ENCODE measurements at regions not wholly inside any gene's neighbourhood (a gene's known extent, or its start where the extent isn't known, plus 50 kb on each side); places are given as distances from the start of the nearest gene placed in this dataset.

DNA sequence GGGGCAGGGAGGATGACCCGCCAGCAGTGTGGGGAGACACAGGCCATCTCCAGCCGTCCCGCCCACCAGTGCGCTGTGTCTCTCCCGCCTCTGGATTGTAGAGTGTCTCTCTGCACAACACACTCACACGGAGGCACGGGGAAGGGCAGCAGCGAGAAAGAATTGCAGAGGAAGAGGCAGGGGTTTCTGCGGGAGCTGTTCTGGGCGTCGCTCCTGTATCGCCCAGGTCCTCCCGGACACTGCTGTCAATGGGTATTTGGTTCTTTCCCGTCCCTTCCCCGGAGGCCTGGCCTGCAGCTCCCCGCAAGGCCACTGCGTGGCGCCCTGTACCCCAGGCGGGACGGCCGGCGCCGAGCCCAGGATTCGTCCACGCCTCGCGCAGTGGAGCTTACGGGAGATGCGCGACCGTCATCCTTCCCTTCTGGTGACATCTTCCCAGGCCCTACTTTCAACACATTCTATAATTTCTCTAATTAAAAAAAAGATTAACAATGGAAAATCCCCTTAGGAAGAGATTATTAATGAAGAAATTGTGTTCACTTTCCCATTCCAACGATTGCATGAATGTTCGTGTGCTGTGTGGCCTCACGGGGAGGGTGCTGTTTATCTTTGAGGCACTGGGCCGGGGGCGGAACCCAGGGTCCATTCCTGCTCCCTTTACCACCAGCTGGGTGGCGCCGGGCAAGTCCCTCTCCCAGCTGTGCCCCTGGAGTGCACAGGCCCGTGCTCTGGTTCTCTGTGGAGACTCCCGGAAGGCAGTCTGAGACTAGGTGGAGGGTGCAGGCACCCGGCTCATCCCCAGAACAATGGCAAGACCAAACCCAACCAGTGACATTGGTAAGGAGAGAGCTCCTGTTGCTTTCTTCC is 95.7 kb downstream of the CPZ start:
- no peak overlapping the region for H3K27ac ChIP-seq
- POLR2A ChIA-PET (ENCODE audit: low non-redundant PET), result no interaction called here
- peak; percentile 9 for DNase-seq (ENCODE audit: low spot score)
- CTCF ChIA-PET, result interaction anchor here (0.6 to 1.1 kb wide), 2 partner anchors 230 to 1138 kb away, joined by 3 to 8 read pairs; no protein-coding TSS in a partner anchor
- TF ChIP-seq CTCF (conservative IDR thresholded peaks at IDR 0.05; ENCODE audit: low read depth), result 0 out of 2 replicates have a peak, but pooled peaks have one; percentile 10

DNA sequence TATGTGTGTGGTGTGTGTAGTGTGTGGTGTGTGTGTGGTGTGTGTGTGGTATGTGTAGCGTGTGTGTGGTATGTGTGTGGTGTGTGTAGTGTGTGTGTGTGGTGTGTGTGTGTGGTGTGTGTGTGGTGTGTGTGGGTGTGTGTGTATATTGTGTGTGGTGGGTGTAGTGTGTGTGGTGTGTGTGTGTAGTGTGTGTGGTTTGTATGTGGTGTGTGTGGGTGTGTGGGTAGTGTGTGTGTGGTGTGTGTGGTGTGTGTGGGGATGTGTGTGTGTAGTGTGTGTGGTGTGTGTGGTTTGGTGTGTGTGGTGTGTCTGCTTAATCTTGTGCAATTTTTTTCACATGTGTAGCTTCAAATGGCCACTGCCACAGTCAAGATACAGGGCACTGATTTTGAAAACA is 94.5 kb downstream of the CPZ start:
- POLR2A ChIA-PET (ENCODE audit: low non-redundant PET), result no interaction called here
- no peak for TF ChIP-seq CTCF (conservative IDR thresholded peaks at IDR 0.05; ENCODE audit: low read depth)
- CTCF ChIA-PET, result no interaction called here
- no peak overlapping the region for H3K27ac ChIP-seq
- DNase-seq (ENCODE audit: low spot score), result no peak

DNA sequence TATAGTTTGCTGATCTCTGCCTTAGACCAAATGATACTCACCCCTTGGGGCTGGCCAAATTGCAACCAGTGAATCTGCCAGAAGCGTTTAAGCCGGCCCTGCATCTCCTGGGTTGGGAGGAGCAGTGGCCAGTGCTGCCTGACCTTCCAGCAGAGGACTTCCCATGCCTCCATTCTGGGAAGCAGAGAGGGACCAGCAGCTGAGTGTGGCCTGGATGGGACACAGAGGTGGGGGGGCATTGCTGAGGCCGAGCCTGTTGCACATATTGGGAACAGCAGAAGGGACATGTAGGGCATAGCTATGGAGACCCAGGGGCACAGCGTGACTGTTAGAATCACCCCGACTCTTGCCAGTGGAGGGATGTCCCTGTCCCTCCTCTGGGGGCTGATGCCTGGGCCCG is 93.3 kb downstream of the CPZ start:
- DNase-seq (ENCODE audit: low spot score), result no peak
- H3K27ac ChIP-seq, result no peak overlapping the region
- CTCF ChIA-PET, result no interaction called here
- no peak for TF ChIP-seq CTCF (conservative IDR thresholded peaks at IDR 0.05; ENCODE audit: low read depth)
- POLR2A ChIA-PET (ENCODE audit: low non-redundant PET), result no interaction called here

GRCh38 chr4:8683462-8683861 is 90.9 kb downstream of the CPZ start:
- no peak overlapping the region for H3K27ac ChIP-seq
- ChIA-PET POLR2A (ENCODE audit: low non-redundant PET) (no interaction called here), CTCF (no interaction called here)
- no peak for DNase-seq (ENCODE audit: low spot score)
- TF ChIP-seq CTCF (conservative IDR thresholded peaks at IDR 0.05; ENCODE audit: low read depth), result no peak

DNA sequence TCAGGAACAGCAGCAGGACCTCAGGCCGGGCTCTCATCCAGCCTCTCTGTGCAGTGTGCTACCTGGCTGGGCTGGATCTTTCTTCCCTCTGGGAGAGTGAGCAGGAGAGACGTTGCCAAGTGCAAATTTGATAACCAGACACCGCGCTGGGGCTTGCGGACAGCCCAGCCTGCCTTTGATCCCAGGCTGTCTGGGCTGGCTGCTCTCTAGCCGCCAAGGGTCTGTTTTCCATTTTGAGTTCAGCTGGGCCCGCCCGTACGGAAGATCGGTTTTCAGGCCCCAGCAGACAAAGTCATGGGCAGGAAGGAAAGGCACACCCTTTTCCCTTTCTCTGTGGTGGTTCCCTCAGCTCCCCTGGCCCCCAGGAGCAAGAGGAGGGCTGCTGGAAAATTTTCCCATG is 90.2 kb downstream of the CPZ start:
- H3K27ac ChIP-seq, result no peak overlapping the region
- DNase-seq (ENCODE audit: low spot score), result no peak
- ChIA-PET POLR2A (ENCODE audit: low non-redundant PET) (no interaction called here), CTCF (no interaction called here)
- TF ChIP-seq CTCF (conservative IDR thresholded peaks at IDR 0.05; ENCODE audit: low read depth), result no peak

DNA sequence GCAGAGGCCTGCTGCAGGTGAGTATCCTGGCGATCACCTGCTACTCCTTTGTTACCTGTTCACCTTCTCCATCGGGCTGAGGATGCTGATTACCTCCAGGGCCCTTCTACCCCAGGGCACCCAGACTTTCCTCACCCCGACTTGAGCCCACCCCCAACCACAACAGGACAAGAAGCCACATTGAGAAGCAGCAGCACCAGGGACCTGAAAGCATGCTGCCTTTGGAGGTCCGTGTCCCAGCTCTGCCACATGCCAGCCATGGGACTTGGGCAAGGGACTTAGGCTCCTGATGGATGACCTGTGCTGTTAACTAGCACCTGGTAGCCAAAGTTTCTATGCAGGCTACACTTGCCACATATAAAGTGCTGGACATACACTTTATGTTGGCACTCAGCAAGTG is 89.7 kb downstream of the CPZ start:
- CTCF ChIA-PET, result interaction anchor here (0.5 to 0.6 kb wide), 2 partner anchors 271 to 621 kb away, joined by 3 read pairs; no protein-coding TSS in a partner anchor

More for the DNA sequence above, 89.7 kb downstream of the CPZ start:
- POLR2A ChIA-PET (ENCODE audit: low non-redundant PET), result no interaction called here
- no peak overlapping the region for H3K27ac ChIP-seq
- no peak for TF ChIP-seq CTCF (conservative IDR thresholded peaks at IDR 0.05; ENCODE audit: low read depth)
- no peak for DNase-seq (ENCODE audit: low spot score)

Measured in RWPE1 (cell line).